Body of pancreas (tissue), 4 donors: ENCODE measurements at regions not wholly inside any gene's neighbourhood (a gene's known extent, or its start where the extent isn't known, plus 50 kb on each side); places are given as distances from the start of the nearest gene placed in this dataset.

Experiments used
- CTCF ChIP-seq, 7 experiments: fragments of 450-650 bp in 4 of 7; fragments of 200-600 bp in 3 of 7; sonication (generic) in 3 of 7; IDR thresholded peaks; one replicate each; pipeline ENCODE4 v1.5.1; 2016 to 2019; ENCODE audit warnings: antibody characterized with exemption in 7 of 7
- POLR2A ChIP-seq, 3 donors: fragments of 450-650 bp; IDR thresholded peaks; one replicate each; pipeline ENCODE4 v1.6.1; 2016; ENCODE audit warnings: antibody characterized with exemption in 3 of 3, mild to moderate bottlenecking in 2 of 3

- TF ChIP-seq CTCF (IDR thresholded peaks at IDR 0.05) (no peak), POLR2A (IDR thresholded peaks at IDR 0.05) (no peak)
Observed at GRCh38 chr6:110532431-110532830, 56.0 kb upstream of the SLC22A16 start.
